ENCODE measurements at regions not wholly inside any gene's neighbourhood (a gene's known extent, or its start where the extent isn't known, plus 50 kb on each side); places are given as distances from the start of the nearest gene placed in this dataset.

GRCh38 chr7:88465600-88465999, 158.9 kb upstream of the STEAP4 start:
- Mint-ChIP-seq H3K4me1 (ENCODE audit: low read depth) (peaks cover 11% of the 10 kb centered on the region), H3K27ac (no peak overlapping the region), H3K36me3 (ENCODE audit: insufficient read depth) (no peaks in the 10 kb centered on the region), H3K27me3 (no peaks in the 10 kb centered on the region), H3K9me3 (ENCODE audit: low read depth) (peaks cover 3% of the 10 kb centered on the region), H3K4me3 (ENCODE audit: low read depth) (no peak overlapping the region)
- DNase-seq (ENCODE audit: low spot score, unreplicated experiment) = no peak
- no peak for TF ChIP-seq CTCF (IDR thresholded peaks at IDR 0.05; ENCODE audit: unreplicated experiment)

- no peaks in the 10 kb centered on the region for H3K27me3 Mint-ChIP-seq
- H3K4me3 Mint-ChIP-seq (ENCODE audit: low read depth) = no peak overlapping the region
- no peaks in the 10 kb centered on the region for H3K9me3 Mint-ChIP-seq (ENCODE audit: low read depth)
- no peaks in the 10 kb centered on the region for H3K36me3 Mint-ChIP-seq (ENCODE audit: insufficient read depth)
- peaks cover 8% of the 10 kb centered on the region for H3K4me1 Mint-ChIP-seq (ENCODE audit: low read depth)
- no peak for TF ChIP-seq CTCF (IDR thresholded peaks at IDR 0.05; ENCODE audit: unreplicated experiment)
- DNase-seq (ENCODE audit: low spot score, unreplicated experiment) = no peak
- no peak overlapping the region for H3K27ac Mint-ChIP-seq
Measured at GRCh38 chr7:88462799-88463198, 156.1 kb upstream of the STEAP4 start.

DNA sequence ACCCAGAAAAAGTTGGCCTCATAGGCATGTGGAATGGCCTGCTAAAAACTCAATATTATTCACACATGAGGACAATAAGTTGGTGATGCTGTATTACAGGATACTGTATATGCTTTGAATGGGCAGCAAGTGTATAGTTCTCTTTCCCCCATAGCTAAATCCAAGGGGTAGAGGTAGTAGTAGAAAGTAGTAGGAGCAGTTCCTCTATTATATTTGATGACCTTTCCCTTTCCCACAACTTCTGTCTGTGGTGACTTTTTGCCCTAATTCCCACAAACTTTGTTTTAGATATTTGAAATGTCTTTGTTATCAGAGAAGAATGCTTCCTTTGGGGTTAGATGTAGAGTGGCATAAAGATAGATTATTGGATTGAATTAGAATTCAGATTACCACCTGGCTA, 154.0 kb upstream of the STEAP4 start:
- no peak for DNase-seq (ENCODE audit: low spot score, unreplicated experiment)
- Mint-ChIP-seq H3K9me3 (ENCODE audit: low read depth) (no peaks in the 10 kb centered on the region), H3K36me3 (ENCODE audit: insufficient read depth) (no peaks in the 10 kb centered on the region), H3K4me1 (ENCODE audit: low read depth) (peaks cover 2% of the 10 kb centered on the region), H3K27ac (no peak overlapping the region), H3K27me3 (no peaks in the 10 kb centered on the region), H3K4me3 (ENCODE audit: low read depth) (no peak overlapping the region)
- no peak for TF ChIP-seq CTCF (IDR thresholded peaks at IDR 0.05; ENCODE audit: unreplicated experiment)

- DNase-seq (ENCODE audit: low spot score, unreplicated experiment) = no peak
- Mint-ChIP-seq H3K27me3 (no peaks in the 10 kb centered on the region), H3K36me3 (ENCODE audit: insufficient read depth) (no peaks in the 10 kb centered on the region), H3K4me1 (ENCODE audit: low read depth) (no peaks in the 10 kb centered on the region), H3K9me3 (ENCODE audit: low read depth) (no peaks in the 10 kb centered on the region), H3K27ac (no peak overlapping the region), H3K4me3 (ENCODE audit: low read depth) (no peak overlapping the region)
- no peak for TF ChIP-seq CTCF (IDR thresholded peaks at IDR 0.05; ENCODE audit: unreplicated experiment)
Measured at GRCh38 chr7:88458946-88459345, 152.3 kb upstream of the STEAP4 start.

DNA sequence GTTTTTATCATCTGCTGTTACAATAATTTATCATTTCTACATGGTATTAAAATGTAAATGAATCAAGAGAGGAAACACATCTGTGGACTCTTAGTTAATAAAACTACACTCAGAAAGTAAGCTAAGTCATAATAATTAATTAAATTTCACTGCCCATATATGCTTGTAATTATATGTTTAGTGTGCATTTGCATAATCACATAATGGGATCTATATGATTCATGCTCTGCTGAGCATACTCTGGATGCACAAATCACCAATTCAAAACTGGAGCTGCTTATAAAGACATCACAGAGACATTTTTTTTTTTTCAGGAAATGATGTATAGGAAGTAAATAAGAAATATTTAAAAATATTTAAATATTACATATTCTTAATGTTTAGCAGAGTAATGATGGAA, 151.6 kb upstream of the STEAP4 start:
- Mint-ChIP-seq H3K27ac (no peak overlapping the region), H3K9me3 (ENCODE audit: low read depth) (no peaks in the 10 kb centered on the region)
- TF ChIP-seq CTCF (IDR thresholded peaks at IDR 0.05; ENCODE audit: unreplicated experiment) = no peak

More for the DNA sequence above, 151.6 kb upstream of the STEAP4 start:
- no peaks in the 10 kb centered on the region for H3K27me3 Mint-ChIP-seq
- no peaks in the 10 kb centered on the region for H3K4me1 Mint-ChIP-seq (ENCODE audit: low read depth)
- no peaks in the 10 kb centered on the region for H3K36me3 Mint-ChIP-seq (ENCODE audit: insufficient read depth)
- H3K4me3 Mint-ChIP-seq (ENCODE audit: low read depth) = no peak overlapping the region
- no peak for DNase-seq (ENCODE audit: low spot score, unreplicated experiment)
